ENCODE measurements at regions not wholly inside any gene's neighbourhood (a gene's known extent, or its start where the extent isn't known, plus 50 kb on each side); places are given as distances from the start of the nearest gene placed in this dataset.

DNA sequence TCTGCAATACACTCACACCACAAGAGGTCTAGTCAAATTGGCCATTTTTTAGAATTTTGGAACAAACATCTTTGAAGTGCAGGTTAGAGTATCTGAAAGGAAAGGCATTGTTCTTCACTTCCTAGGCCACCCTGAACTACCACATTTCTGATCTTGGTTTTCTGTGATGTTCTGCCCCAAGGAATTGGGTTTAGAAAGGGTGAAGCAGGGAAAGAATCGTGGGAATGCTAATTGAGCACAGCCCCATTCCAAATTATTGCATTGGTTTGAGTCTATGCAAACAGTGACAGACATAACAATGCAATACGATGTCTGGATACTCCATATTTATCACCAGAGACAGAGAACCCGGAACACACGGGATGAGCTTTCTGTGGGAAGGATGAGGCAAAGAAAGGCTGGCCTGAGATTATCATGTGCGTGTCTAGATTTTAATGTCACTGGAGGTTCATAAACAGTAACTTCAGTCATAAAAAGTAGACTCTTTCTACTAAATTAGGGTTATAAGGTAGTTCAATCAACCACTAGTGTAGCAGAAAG, 195.3 kb upstream of the BLID start:
- Histone ChIP-seq H3K79me2 (ENCODE audit: control insufficient read depth, insufficient read depth, low read length) (no peaks in the 10 kb centered on the region), H3K36me3 (ENCODE audit: control insufficient read depth, insufficient read depth, low read length) (no peaks in the 10 kb centered on the region), H3K27me3 (ENCODE audit: control insufficient read depth in 2 of 2, insufficient read depth in 2 of 2, low read length in 2 of 2) (no peaks in the 10 kb centered on the region), H4K20me1 (replicated peaks; ENCODE audit: control insufficient read depth, insufficient read depth, low read length) (no peaks in the 10 kb centered on the region), H3K9me1 (ENCODE audit: control insufficient read depth, insufficient read depth, low read length) (no peaks in the 10 kb centered on the region), H3K4me1 (replicated peaks in 1 of 2; ENCODE audit: control insufficient read depth in 2 of 2, insufficient read depth in 2 of 2, low read length in 2 of 2) (no peaks in the 10 kb centered on the region), H3K4me2 (ENCODE audit: insufficient read depth, low read length) (no peak overlapping the region), H3K9ac (ENCODE audit: insufficient read depth in 1 of 2, low read depth in 2 of 2, low read length in 2 of 2) (no peak overlapping the region), H3K9me3 (replicated peaks; ENCODE audit: control insufficient read depth, insufficient read depth, low read depth, low read length) (no peaks in the 10 kb centered on the region), H3K4me3 (no peak overlapping the region), H3K27ac (ENCODE audit: extremely low read depth, low read depth, low read length) (no peak overlapping the region), H2AFZ (ENCODE audit: low read depth, low read length) (no peak overlapping the region)
- intact Hi-C loops (cut with micrococcal nuclease): no loop called here
- BruUV-seq (replicated peaks): no TSS peak
- no peak for FAIRE-seq
- CTCF ChIA-PET (ENCODE audit: low intra/inter-chr PET ratio): no interaction called here
- in situ Hi-C loops (cut with MboI): no loop called here
- 3% methylated on average over 5 of the region's 5 CpGs for WGBS (ENCODE audit: insufficient coverage, low coverage, missing lambda C conversion rate)
- no peak for ATAC-seq
- TF ChIP-seq ELF4 (CRISPR knock-in tag; IDR thresholded peaks at IDR 0.05) (no peak), RFX5 (IDR thresholded peaks at IDR 0.05; ENCODE audit: low read depth, low read length) (no peak), U2AF2 (optimal IDR thresholded peaks at IDR 0.05; ENCODE audit: low read depth, low read length) (no peak)
- no peak for DNase-seq (ENCODE audit: extremely low read depth in 1 of 4, low spot score in 3 of 4)
- POLR2A ChIA-PET: no interaction called here

DNA sequence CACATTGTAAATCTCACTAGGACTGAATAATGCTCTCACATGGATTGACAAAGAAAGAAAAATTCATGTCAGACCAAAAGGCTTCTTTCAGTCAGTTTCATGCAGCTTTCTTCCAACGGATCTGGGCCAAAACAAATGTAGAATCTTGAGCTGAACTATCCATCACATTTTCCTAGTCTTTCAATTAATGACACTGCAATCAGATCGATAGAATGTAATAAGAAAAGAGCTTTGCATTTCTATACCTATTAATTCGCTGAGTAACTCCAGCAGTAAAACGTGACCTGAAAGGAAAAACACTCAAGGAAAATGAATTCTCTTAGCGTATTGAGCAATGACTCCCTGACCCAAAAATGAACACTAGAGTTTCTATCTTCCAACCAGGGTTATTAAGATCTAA, 194.8 kb upstream of the BLID start:
- Histone ChIP-seq H3K79me2 (ENCODE audit: control insufficient read depth, insufficient read depth, low read length) (no peaks in the 10 kb centered on the region), H3K9ac (ENCODE audit: insufficient read depth in 1 of 2, low read depth in 2 of 2, low read length in 2 of 2) (no peak overlapping the region), H3K9me3 (replicated peaks; ENCODE audit: control insufficient read depth, insufficient read depth, low read depth, low read length) (no peaks in the 10 kb centered on the region), H3K36me3 (ENCODE audit: control insufficient read depth, insufficient read depth, low read length) (no peaks in the 10 kb centered on the region), H3K4me2 (ENCODE audit: insufficient read depth, low read length) (no peak overlapping the region), H3K4me3 (no peak overlapping the region), H3K27me3 (ENCODE audit: control insufficient read depth in 2 of 2, insufficient read depth in 2 of 2, low read length in 2 of 2) (no peaks in the 10 kb centered on the region), H3K27ac (ENCODE audit: extremely low read depth, low read depth, low read length) (no peak overlapping the region), H2AFZ (ENCODE audit: low read depth, low read length) (no peak overlapping the region), H4K20me1 (replicated peaks; ENCODE audit: control insufficient read depth, insufficient read depth, low read length) (no peaks in the 10 kb centered on the region), H3K4me1 (replicated peaks in 1 of 2; ENCODE audit: control insufficient read depth in 2 of 2, insufficient read depth in 2 of 2, low read length in 2 of 2) (no peaks in the 10 kb centered on the region), H3K9me1 (ENCODE audit: control insufficient read depth, insufficient read depth, low read length) (no peaks in the 10 kb centered on the region)
- intact Hi-C loops (cut with micrococcal nuclease) (no loop called here), in situ Hi-C loops (cut with MboI) (no loop called here)
- FAIRE-seq: no peak
- 2% methylated on average over 5 of the region's 5 CpGs for WGBS (ENCODE audit: insufficient coverage, low coverage, missing lambda C conversion rate)
- DNase-seq (ENCODE audit: extremely low read depth in 1 of 4, low spot score in 3 of 4): no peak
- BruUV-seq (replicated peaks): no TSS peak
- ATAC-seq: no peak
- POLR2A ChIA-PET: no interaction called here
- CTCF ChIA-PET (ENCODE audit: low intra/inter-chr PET ratio): no interaction called here
- TF ChIP-seq, protein P1, sequence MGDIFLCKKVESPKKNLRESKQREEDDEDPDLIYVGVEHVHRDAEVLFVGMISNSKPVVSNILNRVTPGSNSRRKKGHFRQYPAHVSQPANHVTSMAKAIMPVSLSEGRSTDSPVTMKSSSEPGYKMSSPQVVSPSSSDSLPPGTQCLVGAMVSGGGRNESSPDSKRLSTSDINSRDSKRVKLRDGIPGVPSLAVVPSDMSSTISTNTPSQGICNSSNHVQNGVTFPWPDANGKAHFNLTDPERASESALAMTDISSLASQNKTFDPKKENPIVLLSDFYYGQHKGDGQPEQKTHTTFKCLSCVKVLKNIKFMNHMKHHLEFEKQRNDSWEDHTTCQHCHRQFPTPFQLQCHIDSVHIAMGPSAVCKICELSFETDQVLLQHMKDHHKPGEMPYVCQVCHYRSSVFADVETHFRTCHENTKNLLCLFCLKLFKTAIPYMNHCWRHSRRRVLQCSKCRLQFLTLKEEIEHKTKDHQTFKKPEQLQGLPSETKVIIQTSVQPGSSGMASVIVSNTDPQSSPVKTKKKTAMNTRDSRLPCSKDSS (IDR thresholded peaks at IDR 0.05; ENCODE audit: low read depth, partially characterized antibody): no peak
- TF ChIP-seq, protein P2, sequence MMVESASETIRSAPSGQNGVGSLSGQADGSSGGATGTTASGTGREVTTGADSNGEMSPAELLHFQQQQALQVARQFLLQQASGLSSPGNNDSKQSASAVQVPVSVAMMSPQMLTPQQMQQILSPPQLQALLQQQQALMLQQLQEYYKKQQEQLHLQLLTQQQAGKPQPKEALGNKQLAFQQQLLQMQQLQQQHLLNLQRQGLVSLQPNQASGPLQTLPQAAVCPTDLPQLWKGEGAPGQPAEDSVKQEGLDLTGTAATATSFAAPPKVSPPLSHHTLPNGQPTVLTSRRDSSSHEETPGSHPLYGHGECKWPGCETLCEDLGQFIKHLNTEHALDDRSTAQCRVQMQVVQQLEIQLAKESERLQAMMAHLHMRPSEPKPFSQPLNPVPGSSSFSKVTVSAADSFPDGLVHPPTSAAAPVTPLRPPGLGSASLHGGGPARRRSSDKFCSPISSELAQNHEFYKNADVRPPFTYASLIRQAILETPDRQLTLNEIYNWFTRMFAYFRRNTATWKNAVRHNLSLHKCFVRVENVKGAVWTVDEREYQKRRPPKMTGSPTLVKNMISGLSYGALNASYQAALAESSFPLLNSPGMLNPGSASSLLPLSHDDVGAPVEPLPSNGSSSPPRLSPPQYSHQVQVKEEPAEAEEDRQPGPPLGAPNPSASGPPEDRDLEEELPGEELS (CRISPR knock-in tag; IDR thresholded peaks at IDR 0.05; ENCODE audit: borderline replicate concordance): no peak
- TF ChIP-seq HDAC2 (IDR thresholded peaks at IDR 0.05): no peak
- no peak for TF ChIP-seq ETS2 (tag; IDR thresholded peaks at IDR 0.05; ENCODE audit: borderline replicate concordance, poor library complexity, severe bottlenecking)
- TF ChIP-seq ZNF217 (CRISPR knock-in tag; IDR thresholded peaks at IDR 0.05): no peak
- no peak for TF ChIP-seq MAZ (CRISPR knock-in tag; conservative IDR thresholded peaks at IDR 0.05 in 1 of 2, IDR thresholded peaks at IDR 0.05 in 1 of 2)
- TF ChIP-seq KDM5B (IDR thresholded peaks at IDR 0.05; ENCODE audit: insufficient replicate concordance, low read depth, low read length): no peak
- no peak for TF ChIP-seq CREB1 (IDR thresholded peaks at IDR 0.05)
- TF ChIP-seq CREB1 (CRISPR knock-in tag; IDR thresholded peaks at IDR 0.05): no peak
- TF ChIP-seq CTBP1 (IDR thresholded peaks at IDR 0.05; ENCODE audit: borderline replicate concordance): no peak
- TF ChIP-seq FOS (IDR thresholded peaks at IDR 0.05; ENCODE audit: extremely low read depth, insufficient read length): no peak
- no peak for TF ChIP-seq ZNF23 (CRISPR knock-in tag; IDR thresholded peaks at IDR 0.05)

Data from K562 (cell line).